IMR-90 (cell line): ENCODE measurements at regions not wholly inside any gene's neighbourhood (a gene's known extent, or its start where the extent isn't known, plus 50 kb on each side); places are given as distances from the start of the nearest gene placed in this dataset.

Source experiments
- ATAC-seq: fragments of 200-7000 bp; cut with Tn5 transposase; 2 replicates; pipeline ENCODE4 v1.9.1; 2020; ENCODE audit warnings: low read depth, mild to moderate bottlenecking, moderate library complexity
- BruUV-seq: library from RNA; stranded (reverse); fragments of 400-500 nt; replicated peaks from 2 replicates; lab custom pipeline; 2021; lab: Mats Ljungman, UMichigan
- CTCF ChIA-PET: fragments of 300-600 bp; formaldehyde crosslinking; extraction: SDS; loops from one replicate; lab custom pipeline; 2021; ENCODE audit warnings: antibody characterized with exemption; lab: Yijun Ruan, JAX
- POLR2A ChIA-PET: fragments of 300-600 bp; sonication (Branson Sonifier 250); formaldehyde crosslinking; loops from one replicate; lab custom pipeline; 2022; ENCODE audit warnings: antibody characterized with exemption; ENCODE audit not compliant: unreplicated experiment; lab: Charles Lee
- DNase-seq: peaks from one replicate; pipeline ENCODE4 v3.0.0; 2013
- H2AFZ ChIP-seq: replicated peaks from 2 replicates; pipeline ENCODE3; 2013; ENCODE audit warnings: low read length, mild to moderate bottlenecking; ENCODE audit not compliant: poor library complexity
- H2AK5ac ChIP-seq: 2 replicates; pipeline ENCODE4 v1.6.1; 2013; ENCODE audit warnings: low read depth, low read length, inconsistent platforms
- H2AK9ac ChIP-seq: replicated peaks from 2 replicates; pipeline ENCODE3; 2013; ENCODE audit warnings: mild to moderate bottlenecking, low read depth, low read length, moderate library complexity; ENCODE audit not compliant: poor library complexity
- H2BK120ac ChIP-seq: 2 replicates; pipeline ENCODE4 v1.6.1; 2013; ENCODE audit warnings: low read depth, low read length, inconsistent platforms
- H2BK15ac ChIP-seq: 3 replicates; pipeline ENCODE4 v1.6.1; 2013; ENCODE audit warnings: low read depth, low read length, inconsistent platforms
- H2BK20ac ChIP-seq: 2 replicates; pipeline ENCODE4 v1.6.1; 2013; ENCODE audit warnings: low read depth, mild to moderate bottlenecking, inconsistent platforms, low read length, moderate library complexity
- H2BK5ac ChIP-seq: 2 replicates; pipeline ENCODE4 v1.6.1; 2013; ENCODE audit warnings: mild to moderate bottlenecking, low read depth, low read length, inconsistent platforms; ENCODE audit not compliant: poor library complexity, severe bottlenecking
- H3K14ac ChIP-seq: replicated peaks from 2 replicates; pipeline ENCODE4 v1.6.1; 2013; ENCODE audit warnings: low read depth, low read length, inconsistent platforms
- H3K18ac ChIP-seq: 2 replicates; pipeline ENCODE4 v1.6.1; 2013; ENCODE audit warnings: low read depth, low read length, control low read depth
- H3K23ac ChIP-seq: 2 replicates; pipeline ENCODE4 v1.6.1; 2013; ENCODE audit warnings: low read depth, low read length, inconsistent platforms
- H3K27ac ChIP-seq: 2 replicates; pipeline ENCODE4 v1.5.1; 2013; ENCODE audit warnings: mild to moderate bottlenecking, control low read depth, low read length; ENCODE audit not compliant: insufficient read depth
- H3K27me3 ChIP-seq: 2 replicates; pipeline ENCODE4 v1.6.1; 2013; ENCODE audit warnings: low read length; ENCODE audit not compliant: control insufficient read depth, insufficient read depth
- H3K36me3 ChIP-seq: 2 replicates; pipeline ENCODE4 v1.6.1; 2013; ENCODE audit warnings: low read length, mixed read lengths; ENCODE audit not compliant: control insufficient read depth, insufficient read depth
- H3K4ac ChIP-seq: 2 replicates; pipeline ENCODE4 v1.6.1; 2013; ENCODE audit warnings: low read depth, low read length, inconsistent platforms
- H3K4me1 ChIP-seq: 2 replicates; pipeline ENCODE4 v1.6.1; 2013; ENCODE audit warnings: low read length, mixed read lengths; ENCODE audit not compliant: control insufficient read depth, insufficient read depth
- H3K4me2 ChIP-seq: 2 replicates; pipeline ENCODE4 v1.6.1; 2013; ENCODE audit warnings: low read depth, mild to moderate bottlenecking, control low read depth, low read length, moderate library complexity
- H3K4me3 ChIP-seq: 2 replicates; pipeline ENCODE4 v1.5.1; 2013; ENCODE audit warnings: low read depth, mild to moderate bottlenecking, control low read depth, low read length, moderate library complexity; ENCODE audit not compliant: insufficient read depth
- H3K56ac ChIP-seq: 2 replicates; pipeline ENCODE4 v1.6.1; 2013; ENCODE audit warnings: low read length, inconsistent platforms; ENCODE audit not compliant: insufficient read depth; ENCODE audit errors: extremely low read depth
- H3K79me1 ChIP-seq, 2 experiments: 2 replicates each; pipeline ENCODE4 v1.6.1; 2013; ENCODE audit warnings: low read length in 2 of 2, inconsistent platforms in 1 of 2, low read depth in 1 of 2
- H3K9ac ChIP-seq: 2 replicates; pipeline ENCODE4 v1.6.1; 2013; ENCODE audit warnings: low read depth, low read length, control low read depth
- H3K9me1 ChIP-seq: 2 replicates; pipeline ENCODE4 v1.6.1; 2013; ENCODE audit warnings: low read length, inconsistent platforms; ENCODE audit not compliant: insufficient read depth
- H3K9me3 ChIP-seq: 2 replicates; pipeline ENCODE4 v1.6.1; 2013; ENCODE audit warnings: low read length; ENCODE audit not compliant: control insufficient read depth, insufficient read depth
- H4K20me1 ChIP-seq: 2 replicates; pipeline ENCODE4 v1.6.1; 2013; ENCODE audit warnings: low read length, inconsistent platforms; ENCODE audit not compliant: insufficient read depth
- H4K5ac ChIP-seq: 2 replicates; pipeline ENCODE4 v1.6.1; 2013; ENCODE audit warnings: mild to moderate bottlenecking, low read depth, low read length, control low read depth
- H4K8ac ChIP-seq, 2 experiments: 2 replicates each; pipeline ENCODE4 v1.6.1; 2013; ENCODE audit warnings: low read depth in 2 of 2, low read length in 2 of 2, control low read depth in 1 of 2, inconsistent platforms in 1 of 2
- H4K91ac ChIP-seq: 2 replicates; pipeline ENCODE4 v1.6.1; 2013; ENCODE audit warnings: low read depth, low read length, inconsistent platforms; ENCODE audit not compliant: insufficient read depth
- BHLHE40 ChIP-seq: fragments of 150-350 bp; IDR thresholded peaks from 2 replicates; pipeline ENCODE4 v1.6.1; 2016; ENCODE audit warnings: mild to moderate bottlenecking, low read depth, low read length
- CEBPB ChIP-seq: IDR thresholded peaks from 2 replicates; pipeline ENCODE4 v1.6.1; 2012; ENCODE audit warnings: low read depth, low read length, improper control_type of control experiment
- CHD1 ChIP-seq: IDR thresholded peaks from 2 replicates; pipeline ENCODE4 v1.6.1; 2012; ENCODE audit warnings: low read depth, low read length, improper control_type of control experiment
- FOS ChIP-seq: fragments of 150-350 bp; IDR thresholded peaks from 2 replicates; pipeline ENCODE4 v1.6.1; 2016; ENCODE audit warnings: low read depth, low read length
- MAFK ChIP-seq: IDR thresholded peaks from 2 replicates; pipeline ENCODE4 v1.6.1; 2012; ENCODE audit warnings: low read depth, low read length, improper control_type of control experiment
- MAZ ChIP-seq: IDR thresholded peaks from 2 replicates; pipeline ENCODE4 v1.6.1; 2012; ENCODE audit warnings: low read depth, mild to moderate bottlenecking, low read length, improper control_type of control experiment, moderate library complexity, borderline replicate concordance
- MXI1 ChIP-seq: IDR thresholded peaks from 2 replicates; pipeline ENCODE4 v1.6.1; 2012; ENCODE audit warnings: low read depth, mild to moderate bottlenecking, low read length, moderate library complexity, borderline replicate concordance
- POLR2A ChIP-seq: IDR thresholded peaks from 2 replicates; pipeline ENCODE4 v1.6.1; 2012; ENCODE audit warnings: mild to moderate bottlenecking, low read depth, low read length
- RAD21 ChIP-seq: IDR thresholded peaks from 2 replicates; pipeline ENCODE4 v1.6.1; 2012; ENCODE audit warnings: low read length, improper control_type of control experiment
- RCOR1 ChIP-seq: IDR thresholded peaks from 2 replicates; pipeline ENCODE4 v1.6.1; 2012; ENCODE audit warnings: mild to moderate bottlenecking, low read length, improper control_type of control experiment; ENCODE audit not compliant: insufficient replicate concordance
- RFX5 ChIP-seq: IDR thresholded peaks from 2 replicates; pipeline ENCODE4 v1.8.0; 2012; ENCODE audit warnings: low read depth, mild to moderate bottlenecking, low read length, moderate library complexity
- SMC3 ChIP-seq: fragments of 150-350 bp; IDR thresholded peaks from 2 replicates; pipeline ENCODE4 v1.6.1; 2016; ENCODE audit warnings: low read depth, mild to moderate bottlenecking, antibody characterized with exemption, low read length, moderate library complexity
- WGBS, 2 experiments: methylation state at CpG; one replicate each; pipeline versions ENCODE4 v1.1.5 to v1.1.7; 2013; ENCODE audit warnings: missing lambda C conversion rate in 2 of 2; ENCODE audit not compliant: insufficient read length in 1 of 2; ENCODE audit errors: extremely low coverage in 2 of 2; 5-methylcytosine and 5-hydroxymethylcytosine counted together
- dilution Hi-C: fragments of 300-500 bp; cut with HindIII; formaldehyde crosslinking; loops from one replicate; pipeline ENCODE4 v1.14.3; 2018; ENCODE audit warnings: low sequenced_read_pairs; ENCODE audit not compliant: unreplicated experiment
- in situ Hi-C: fragments of 300-500 bp; cut with MboI; formaldehyde crosslinking; loops from 3 replicates; pipeline ENCODE4 v1.14.3; 2019; ENCODE audit warnings: low sequenced_read_pairs, inconsistent platforms, mixed read lengths
- intact Hi-C: fragments of 100-400 bp; cut with micrococcal nuclease; formaldehyde crosslinking; loops from 2 replicates; pipeline ENCODE4 v1.10.0; 2022
- TF ChIP-seq, protein P1 (sequence below): conservative IDR thresholded peaks from 2 replicates; pipeline ENCODE4 v1.5.1; 2012; ENCODE audit warnings: mild to moderate bottlenecking, low read depth, low read length, improper control_type of control experiment
- TF ChIP-seq, protein P2 (sequence below): fragments of 150-350 bp; IDR thresholded peaks from 2 replicates; pipeline ENCODE4 v1.6.1; 2016; ENCODE audit warnings: low read depth, mild to moderate bottlenecking, low read length, moderate library complexity, borderline replicate concordance
- TF ChIP-seq, protein P3 (sequence below): fragments of 150-350 bp; IDR thresholded peaks from 2 replicates; pipeline ENCODE4 v1.6.1; 2017; ENCODE audit warnings: mild to moderate bottlenecking, antibody characterized with exemption, low read length, low read depth

DNA sequence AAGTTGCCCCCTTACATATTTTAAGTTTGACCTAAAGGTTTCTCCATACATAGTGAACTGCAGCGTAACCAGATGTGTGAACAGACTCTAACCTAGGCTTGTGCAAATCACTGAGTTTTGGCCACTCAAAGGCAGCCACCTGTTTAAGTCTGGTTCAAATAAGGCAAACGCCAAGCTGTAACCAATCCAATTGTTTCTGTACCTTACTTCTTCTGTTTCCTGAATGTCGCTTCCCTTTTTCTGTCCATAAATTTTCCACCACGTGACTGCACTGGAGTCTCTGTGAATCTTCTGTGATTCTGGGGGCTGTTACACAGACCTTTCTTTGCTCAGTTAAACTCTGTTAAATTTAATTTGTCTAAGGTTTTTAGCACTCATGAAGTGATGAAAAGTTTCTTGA is 618.8 kb downstream of the GLUD2 start:
- WGBS, 2 experiments: 56% methylated on average over 2 of the region's 4 CpGs; no CpG with 5 or more reads in 1 of the 2 experiments
- Histone ChIP-seq H2BK120ac (no peak overlapping the region), H4K5ac (no peak overlapping the region), H3K14ac (no peak overlapping the region), H2AK9ac (no peak overlapping the region), H3K4me3 (no peak overlapping the region), H2BK20ac (no peak overlapping the region), H3K4me1 (no peaks in the 10 kb centered on the region), H3K56ac (no peak overlapping the region), H3K27ac (no peak overlapping the region), H4K8ac (no peak overlapping the region), H2BK5ac (no peak overlapping the region), H3K4ac (no peak overlapping the region), H3K23ac (no peak overlapping the region), H3K9ac (no peak overlapping the region), H2BK15ac (no peak overlapping the region), H4K91ac (no peak overlapping the region), H3K18ac (no peak overlapping the region), H3K27me3 (no peaks in the 10 kb centered on the region), H4K20me1 (no peaks in the 10 kb centered on the region), H2AK5ac (no peak overlapping the region), H3K9me1 (no peaks in the 10 kb centered on the region), H3K9me3 (no peaks in the 10 kb centered on the region), H3K79me1 (no peaks in the 10 kb centered on the region), H2AFZ (no peak overlapping the region), H3K4me2 (no peak overlapping the region), H3K36me3 (no peaks in the 10 kb centered on the region)
- TF ChIP-seq RFX5 (no peak), CEBPB (no peak), BHLHE40 (no peak), FOS (no peak), RCOR1 (no peak), SMC3 (no peak), POLR2A (no peak), MAFK (no peak), CHD1 (no peak), MAZ (no peak), MXI1 (no peak), RAD21 (no peak)
- TF ChIP-seq, protein P1, sequence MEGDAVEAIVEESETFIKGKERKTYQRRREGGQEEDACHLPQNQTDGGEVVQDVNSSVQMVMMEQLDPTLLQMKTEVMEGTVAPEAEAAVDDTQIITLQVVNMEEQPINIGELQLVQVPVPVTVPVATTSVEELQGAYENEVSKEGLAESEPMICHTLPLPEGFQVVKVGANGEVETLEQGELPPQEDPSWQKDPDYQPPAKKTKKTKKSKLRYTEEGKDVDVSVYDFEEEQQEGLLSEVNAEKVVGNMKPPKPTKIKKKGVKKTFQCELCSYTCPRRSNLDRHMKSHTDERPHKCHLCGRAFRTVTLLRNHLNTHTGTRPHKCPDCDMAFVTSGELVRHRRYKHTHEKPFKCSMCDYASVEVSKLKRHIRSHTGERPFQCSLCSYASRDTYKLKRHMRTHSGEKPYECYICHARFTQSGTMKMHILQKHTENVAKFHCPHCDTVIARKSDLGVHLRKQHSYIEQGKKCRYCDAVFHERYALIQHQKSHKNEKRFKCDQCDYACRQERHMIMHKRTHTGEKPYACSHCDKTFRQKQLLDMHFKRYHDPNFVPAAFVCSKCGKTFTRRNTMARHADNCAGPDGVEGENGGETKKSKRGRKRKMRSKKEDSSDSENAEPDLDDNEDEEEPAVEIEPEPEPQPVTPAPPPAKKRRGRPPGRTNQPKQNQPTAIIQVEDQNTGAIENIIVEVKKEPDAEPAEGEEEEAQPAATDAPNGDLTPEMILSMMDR: no peak
- TF ChIP-seq, protein P2, sequence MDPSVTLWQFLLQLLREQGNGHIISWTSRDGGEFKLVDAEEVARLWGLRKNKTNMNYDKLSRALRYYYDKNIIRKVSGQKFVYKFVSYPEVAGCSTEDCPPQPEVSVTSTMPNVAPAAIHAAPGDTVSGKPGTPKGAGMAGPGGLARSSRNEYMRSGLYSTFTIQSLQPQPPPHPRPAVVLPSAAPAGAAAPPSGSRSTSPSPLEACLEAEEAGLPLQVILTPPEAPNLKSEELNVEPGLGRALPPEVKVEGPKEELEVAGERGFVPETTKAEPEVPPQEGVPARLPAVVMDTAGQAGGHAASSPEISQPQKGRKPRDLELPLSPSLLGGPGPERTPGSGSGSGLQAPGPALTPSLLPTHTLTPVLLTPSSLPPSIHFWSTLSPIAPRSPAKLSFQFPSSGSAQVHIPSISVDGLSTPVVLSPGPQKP: no peak
- TF ChIP-seq, protein P3, sequence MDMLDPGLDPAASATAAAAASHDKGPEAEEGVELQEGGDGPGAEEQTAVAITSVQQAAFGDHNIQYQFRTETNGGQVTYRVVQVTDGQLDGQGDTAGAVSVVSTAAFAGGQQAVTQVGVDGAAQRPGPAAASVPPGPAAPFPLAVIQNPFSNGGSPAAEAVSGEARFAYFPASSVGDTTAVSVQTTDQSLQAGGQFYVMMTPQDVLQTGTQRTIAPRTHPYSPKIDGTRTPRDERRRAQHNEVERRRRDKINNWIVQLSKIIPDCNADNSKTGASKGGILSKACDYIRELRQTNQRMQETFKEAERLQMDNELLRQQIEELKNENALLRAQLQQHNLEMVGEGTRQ: no peak
- dilution Hi-C loops: no loop called here
- POLR2A ChIA-PET: no interaction called here
- DNase-seq (no peak), ATAC-seq (no peak)
- CTCF ChIA-PET: no interaction called here
- intact Hi-C loops: no loop called here
- in situ Hi-C loops: no loop called here
- BruUV-seq: no TSS peak
